Cardiac muscle cell (in vitro differentiated cells and primary cell): ENCODE measurements at regions not wholly inside any gene's neighbourhood (a gene's known extent, or its start where the extent isn't known, plus 50 kb on each side); places are given as distances from the start of the nearest gene placed in this dataset.

Experiments used
- DNase-seq, 2 donors: peaks; one replicate each; pipeline versions ENCODE4 v3.0.0 to v3.0.0-alpha.2; 2010 to 2017; ENCODE audit warnings: low read depth in 1 of 2, low spot score in 1 of 2
- H3K27ac ChIP-seq: fragments of 200-600 bp; sonication (generic); 2 replicates; pipeline ENCODE4 v1.5.1; 2016
- H3K27me3 ChIP-seq: fragments of 200-600 bp; sonication (generic); 2 replicates; pipeline ENCODE4 v1.6.0; 2016; ENCODE audit warnings: control low read depth
- H3K36me3 ChIP-seq: fragments of 200-600 bp; sonication (generic); 2 replicates; pipeline ENCODE4 v1.5.1; 2016; ENCODE audit warnings: control low read depth
- H3K4me1 ChIP-seq: fragments of 200-600 bp; sonication (generic); 2 replicates; pipeline ENCODE4 v1.8.1; 2017; ENCODE audit warnings: low read depth, mild to moderate bottlenecking, mixed run types
- H3K4me3 ChIP-seq: fragments of 200-600 bp; sonication (generic); 2 replicates; pipeline ENCODE4 v1.5.1; 2016; ENCODE audit warnings: mild to moderate bottlenecking
- H3K9me3 ChIP-seq: fragments of 200-600 bp; sonication (generic); 2 replicates; pipeline ENCODE4 v1.5.1; 2017; ENCODE audit warnings: low read depth, mild to moderate bottlenecking, control low read depth
- CTCF ChIP-seq: IDR thresholded peaks from 2 replicates; pipeline ENCODE4 v1.5.1; 2012; ENCODE audit warnings: low read depth, mild to moderate bottlenecking, low read length

- peak in 1 of 2 donors; percentile 52 for DNase-seq
- TF ChIP-seq CTCF: no peak
- no peaks in the 10 kb centered on the region for H3K4me1 ChIP-seq
- no peak overlapping the region for H3K4me3 ChIP-seq
- H3K36me3 ChIP-seq: no peaks in the 10 kb centered on the region
- H3K9me3 ChIP-seq: no peaks in the 10 kb centered on the region
- H3K27me3 ChIP-seq: no peaks in the 10 kb centered on the region
- H3K27ac ChIP-seq: no peak overlapping the region
These were observed 387.5 kb downstream of the PDGFC start for GRCh38 chr4:156584100-156584499.

GRCh38 chr4:156583265-156583664 lies 388.3 kb downstream of the PDGFC start:
- DNase-seq: no peak
- no peak for TF ChIP-seq CTCF
- no peaks in the 10 kb centered on the region for H3K27me3 ChIP-seq

GRCh38 chr4:156581282-156582063 lies 390.1 kb downstream of the PDGFC start:
- no peak for DNase-seq
- H3K4me1 ChIP-seq: no peaks in the 10 kb centered on the region

More at GRCh38 chr4:156583265-156583664, 388.3 kb downstream of the PDGFC start:
- Histone ChIP-seq H3K9me3 (no peaks in the 10 kb centered on the region), H3K36me3 (no peaks in the 10 kb centered on the region), H3K4me1 (no peaks in the 10 kb centered on the region), H3K4me3 (no peak overlapping the region), H3K27ac (no peak overlapping the region)

GRCh38 chr4:156578713-156579112 lies 392.9 kb downstream of the PDGFC start:
- no peak for TF ChIP-seq CTCF
- H3K4me1 ChIP-seq: no peaks in the 10 kb centered on the region
- no peak overlapping the region for H3K4me3 ChIP-seq
- H3K9me3 ChIP-seq: no peaks in the 10 kb centered on the region
- DNase-seq: no peak
- H3K36me3 ChIP-seq: no peaks in the 10 kb centered on the region
- no peak overlapping the region for H3K27ac ChIP-seq
- no peaks in the 10 kb centered on the region for H3K27me3 ChIP-seq

More at GRCh38 chr4:156581282-156582063, 390.1 kb downstream of the PDGFC start:
- Histone ChIP-seq H3K27me3 (no peaks in the 10 kb centered on the region), H3K36me3 (no peaks in the 10 kb centered on the region), H3K9me3 (no peaks in the 10 kb centered on the region), H3K4me3 (no peak overlapping the region), H3K27ac (no peak overlapping the region)
- no peak for TF ChIP-seq CTCF

GRCh38 chr4:156578005-156578404 lies 393.6 kb downstream of the PDGFC start:
- no peak overlapping the region for H3K4me3 ChIP-seq

More at GRCh38 chr4:156578005-156578404, 393.6 kb downstream of the PDGFC start:
- Histone ChIP-seq H3K36me3 (no peaks in the 10 kb centered on the region), H3K27ac (no peak overlapping the region), H3K4me1 (no peaks in the 10 kb centered on the region), H3K9me3 (no peaks in the 10 kb centered on the region), H3K27me3 (no peaks in the 10 kb centered on the region)
- peak in 1 of 2 donors; percentile 11 for DNase-seq
- no peak for TF ChIP-seq CTCF
